ENCODE measurements at regions not wholly inside any gene's neighbourhood (a gene's known extent, or its start where the extent isn't known, plus 50 kb on each side); places are given as distances from the start of the nearest gene placed in this dataset.
"Not testable (repeated sequence)": the region's sequence is repeated elsewhere in the genome, so short reads cannot be mapped to it uniquely, and the experiment has no call there.

- Histone ChIP-seq H2AFZ (ENCODE audit: low read length) (no peak overlapping the region), H3K4me2 (ENCODE audit: low read depth, low read length) (no peak overlapping the region)
- TF ChIP-seq CTCF (IDR thresholded peaks at IDR 0.05; ENCODE audit: low read length) (no peak), EZH2phosphoT487 (IDR thresholded peaks at IDR 0.05; ENCODE audit: low read length) (no peak), EZH2 (optimal IDR thresholded peaks at IDR 0.05; ENCODE audit: low read depth, low read length) (no peak)
Observed at GRCh38 chr4:123602007-123602406, 205.4 kb downstream of the SPRY1 start.

GRCh38 chr4:123603165-123603564 is 206.6 kb downstream of the SPRY1 start:
- H3K79me2 ChIP-seq (ENCODE audit: low read length): no peaks in the 10 kb centered on the region
- no peaks in the 10 kb centered on the region for H3F3A ChIP-seq (ENCODE audit: insufficient read depth, low read length)
- no peak overlapping the region for H2AFZ ChIP-seq (ENCODE audit: low read length)
- H3K9me2 ChIP-seq (replicated peaks; ENCODE audit: insufficient read depth, low read length): no peaks in the 10 kb centered on the region
- H3K36me3 ChIP-seq (replicated peaks; ENCODE audit: insufficient read depth, low read length): no peaks in the 10 kb centered on the region
- H3K4me2 ChIP-seq (ENCODE audit: low read depth, low read length): no peak overlapping the region
- no peaks in the 10 kb centered on the region for H3K9me3 ChIP-seq (replicated peaks; ENCODE audit: insufficient read depth, low read length)
- no peak for DNase-seq
- H3K27me3 ChIP-seq (replicated peaks; ENCODE audit: insufficient read depth, low read length): no peaks in the 10 kb centered on the region
- H4K20me1 ChIP-seq (ENCODE audit: insufficient read depth, low read length): no peaks in the 10 kb centered on the region
- no peak overlapping the region for H3K27ac ChIP-seq (ENCODE audit: low read length)
- no peak overlapping the region for H3K4me3 ChIP-seq (ENCODE audit: low read length)
- H3K9ac ChIP-seq (ENCODE audit: low read length): no peak overlapping the region
- no peak for TF ChIP-seq EZH2 (optimal IDR thresholded peaks at IDR 0.05; ENCODE audit: low read depth, low read length)
- TF ChIP-seq CTCF (IDR thresholded peaks at IDR 0.05; ENCODE audit: low read length): no peak
- TF ChIP-seq EZH2phosphoT487 (IDR thresholded peaks at IDR 0.05; ENCODE audit: low read length): no peak
- H3K4me1 ChIP-seq (ENCODE audit: low read length): peaks cover 15% of the 10 kb centered on the region; the same call in 1 of the 2 replicates

More at GRCh38 chr4:123602007-123602406, 205.4 kb downstream of the SPRY1 start:
- H3K27ac ChIP-seq (ENCODE audit: low read length): no peak overlapping the region
- H4K20me1 ChIP-seq (ENCODE audit: insufficient read depth, low read length): no peaks in the 10 kb centered on the region
- peaks cover 15% of the 10 kb centered on the region; the same call in 1 of the 2 replicates for H3K4me1 ChIP-seq (ENCODE audit: low read length)
- no peaks in the 10 kb centered on the region for H3K36me3 ChIP-seq (replicated peaks; ENCODE audit: insufficient read depth, low read length)
- no peak overlapping the region for H3K9ac ChIP-seq (ENCODE audit: low read length)
- H3F3A ChIP-seq (ENCODE audit: insufficient read depth, low read length): no peaks in the 10 kb centered on the region
- no peaks in the 10 kb centered on the region for H3K9me2 ChIP-seq (replicated peaks; ENCODE audit: insufficient read depth, low read length)
- H3K79me2 ChIP-seq (ENCODE audit: low read length): no peaks in the 10 kb centered on the region
- no peak for DNase-seq
- H3K4me3 ChIP-seq (ENCODE audit: low read length): no peak overlapping the region
- no peaks in the 10 kb centered on the region for H3K9me3 ChIP-seq (replicated peaks; ENCODE audit: insufficient read depth, low read length)
- H3K27me3 ChIP-seq (replicated peaks; ENCODE audit: insufficient read depth, low read length): no peaks in the 10 kb centered on the region

- not testable (repeated sequence) for H2AFZ ChIP-seq (ENCODE audit: low read length); H3K9ac ChIP-seq (ENCODE audit: low read length); H3K79me2 ChIP-seq (ENCODE audit: low read length); H3K4me1 ChIP-seq (ENCODE audit: low read length); H3K27me3 ChIP-seq (replicated peaks; ENCODE audit: insufficient read depth, low read length); H3K9me3 ChIP-seq (replicated peaks; ENCODE audit: insufficient read depth, low read length); H3K9me2 ChIP-seq (replicated peaks; ENCODE audit: insufficient read depth, low read length); DNase-seq; H3K36me3 ChIP-seq (replicated peaks; ENCODE audit: insufficient read depth, low read length); H3F3A ChIP-seq (ENCODE audit: insufficient read depth, low read length); H3K4me3 ChIP-seq (ENCODE audit: low read length); H3K4me2 ChIP-seq (ENCODE audit: low read depth, low read length); H4K20me1 ChIP-seq (ENCODE audit: insufficient read depth, low read length); H3K27ac ChIP-seq (ENCODE audit: low read length)
Observed at GRCh38 chr4:123605797-123606196, 209.2 kb downstream of the SPRY1 start.

- no peak for DNase-seq
- Histone ChIP-seq H3K4me2 (ENCODE audit: low read depth, low read length) (no peak overlapping the region), H3K9me3 (replicated peaks; ENCODE audit: insufficient read depth, low read length) (no peaks in the 10 kb centered on the region)
Observed at GRCh38 chr4:123606336-123606735, 209.7 kb downstream of the SPRY1 start.

More at GRCh38 chr4:123606336-123606735, 209.7 kb downstream of the SPRY1 start:
- TF ChIP-seq EZH2phosphoT487 (IDR thresholded peaks at IDR 0.05; ENCODE audit: low read length) (no peak), EZH2 (optimal IDR thresholded peaks at IDR 0.05; ENCODE audit: low read depth, low read length) (no peak), CTCF (IDR thresholded peaks at IDR 0.05; ENCODE audit: low read length) (no peak)
- Histone ChIP-seq H4K20me1 (ENCODE audit: insufficient read depth, low read length) (no peaks in the 10 kb centered on the region), H3K9me2 (replicated peaks; ENCODE audit: insufficient read depth, low read length) (no peaks in the 10 kb centered on the region), H3K4me1 (ENCODE audit: low read length) (no peaks in the 10 kb centered on the region), H3K36me3 (replicated peaks; ENCODE audit: insufficient read depth, low read length) (no peaks in the 10 kb centered on the region), H3K27ac (ENCODE audit: low read length) (no peak overlapping the region), H2AFZ (ENCODE audit: low read length) (no peak overlapping the region), H3K4me3 (ENCODE audit: low read length) (no peak overlapping the region), H3K9ac (ENCODE audit: low read length) (no peak overlapping the region), H3K27me3 (replicated peaks; ENCODE audit: insufficient read depth, low read length) (no peaks in the 10 kb centered on the region), H3K79me2 (ENCODE audit: low read length) (no peaks in the 10 kb centered on the region), H3F3A (ENCODE audit: insufficient read depth, low read length) (no peaks in the 10 kb centered on the region)

Data from MM.1S (cell line).